Panc1 (cell line): ENCODE measurements at regions not wholly inside any gene's neighbourhood (a gene's known extent, or its start where the extent isn't known, plus 50 kb on each side); places are given as distances from the start of the nearest gene placed in this dataset.

ENCODE experiments used
- ATAC-seq: fragments of 200-7000 bp; cut with Tn5 transposase; 2 replicates; pipeline ENCODE4 v1.9.1; 2020; ENCODE audit warnings: mild to moderate bottlenecking, moderate library complexity
- BruUV-seq: library from RNA; stranded (reverse); fragments of 400-500 nt; replicated peaks from 2 replicates; lab custom pipeline; 2021; lab: Mats Ljungman, UMichigan
- CTCF ChIA-PET: fragments of 300-600 bp; sonication (Branson Sonifier 250); formaldehyde crosslinking; loops from one replicate; lab custom pipeline; 2022; ENCODE audit warnings: antibody characterized with exemption; lab: Charles Lee
- POLR2A ChIA-PET: fragments of 300-600 bp; sonication (Branson Sonifier 250); formaldehyde crosslinking; loops from one replicate; lab custom pipeline; 2022; ENCODE audit warnings: antibody characterized with exemption; lab: Charles Lee
- DNase-seq: peaks from one replicate; pipeline ENCODE4 v3.0.0-alpha.2; 2010; ENCODE audit warnings: low read depth, low spot score
- H3K27ac ChIP-seq: 2 replicates; pipeline ENCODE4 v1.5.1; 2011; ENCODE audit warnings: mild to moderate bottlenecking, low read length, inconsistent platforms
- H3K27me3 ChIP-seq: fragments of 200-500 bp; sonication (Bioruptor generic); 2 replicates; pipeline ENCODE4 v1.6.0; 2014; ENCODE audit warnings: low read length, inconsistent platforms; ENCODE audit not compliant: control insufficient read depth, insufficient read depth
- H3K36me3 ChIP-seq: fragments of 200-500 bp; sonication (Bioruptor generic); 2 replicates; pipeline ENCODE4 v1.5.1; 2014; ENCODE audit warnings: inconsistent platforms, mild to moderate bottlenecking, low read length, moderate library complexity; ENCODE audit not compliant: control insufficient read depth, insufficient read depth
- H3K4me1 ChIP-seq: 2 replicates; pipeline ENCODE4 v1.5.1; 2011; ENCODE audit warnings: inconsistent platforms, mild to moderate bottlenecking, low read length, moderate library complexity; ENCODE audit not compliant: control insufficient read depth, insufficient read depth
- H3K4me3 ChIP-seq, 2 experiments: 2 replicates each; pipeline ENCODE4 v1.5.1; 2011 to 2012; ENCODE audit warnings: low read depth in 2 of 2, low read length in 2 of 2, mild to moderate bottlenecking in 2 of 2, inconsistent platforms in 1 of 2, moderate library complexity in 1 of 2
- H3K9me3 ChIP-seq: fragments of 200-500 bp; sonication (Bioruptor generic); 2 replicates; pipeline ENCODE4 v1.5.1; 2014; ENCODE audit warnings: low read depth, mild to moderate bottlenecking, inconsistent platforms, low read length, moderate library complexity; ENCODE audit not compliant: control insufficient read depth, insufficient read depth
- CTCF ChIP-seq: fragments of 450-650 bp; IDR thresholded peaks from 2 replicates; pipeline ENCODE4 v1.5.1; 2017; ENCODE audit warnings: mild to moderate bottlenecking
- POLR2AphosphoS5 ChIP-seq: IDR thresholded peaks from 2 replicates; pipeline ENCODE4 v1.6.1; 2012; ENCODE audit warnings: mild to moderate bottlenecking, low read depth, low read length, moderate library complexity
- REST ChIP-seq, 2 experiments: IDR thresholded peaks; 2 replicates each; pipeline ENCODE4 v1.6.1; 2011 to 2012; ENCODE audit warnings: low read depth in 2 of 2, control low read depth in 1 of 2, low read length in 1 of 2, mild to moderate bottlenecking in 1 of 2, moderate library complexity in 1 of 2; ENCODE audit not compliant: insufficient read depth in 1 of 2
- SIN3A ChIP-seq: IDR thresholded peaks from 2 replicates; pipeline ENCODE4 v1.6.1; 2012; ENCODE audit warnings: low read depth, mild to moderate bottlenecking, low read length, moderate library complexity, borderline replicate concordance; ENCODE audit not compliant: insufficient read depth
- TCF7L2 ChIP-seq: IDR thresholded peaks from 2 replicates; pipeline ENCODE4 v1.6.1; 2011; ENCODE audit warnings: mild to moderate bottlenecking, low read depth, low read length, inconsistent platforms
- in situ Hi-C: cut with HindIII; loops from 2 replicates; pipeline ENCODE4 v1.10.0; 2016; ENCODE audit warnings: low sequenced_read_pairs, low pct_unique_long_range_greater_than_20kb
- intact Hi-C: fragments of 100-400 bp; cut with micrococcal nuclease; formaldehyde crosslinking; loops from one replicate; pipeline ENCODE4 v1.10.0; 2022; ENCODE audit not compliant: unreplicated experiment

- Histone ChIP-seq H3K9me3 (0 out of 2 replicates have a peak, but pooled peaks cover 2% of the 10 kb centered on the region), H3K27ac (no peak overlapping the region), H3K36me3 (no peaks in the 10 kb centered on the region), H3K4me1 (no peaks in the 10 kb centered on the region), H3K4me3 (no peak overlapping the region), H3K27me3 (no peaks in the 10 kb centered on the region)
- in situ Hi-C loops = no loop called here
- TF ChIP-seq POLR2AphosphoS5 (no peak), TCF7L2 (peak; percentile 68; the same call in 1 of the 2 replicates)
- ChIA-PET CTCF (no interaction called here), POLR2A (no interaction called here)
- BruUV-seq = no TSS peak
- DNase-seq (no peak), ATAC-seq (no peak)
- intact Hi-C loops = no loop called here
Observed at GRCh38 chr11:97990162-97990920, 1030.4 kb upstream of the CNTN5 start.

GRCh38 chr11:97993562-97993961 is 1027.2 kb upstream of the CNTN5 start:
- TF ChIP-seq TCF7L2 (no peak), REST (IDR thresholded peaks at IDR 0.05; ENCODE audit: insufficient read depth in 1 of 2, low read depth in 2 of 2, low read length in 1 of 2) (no peak), SIN3A (no peak), POLR2AphosphoS5 (no peak), CTCF (no peak)
- Histone ChIP-seq H3K27ac (no peak overlapping the region), H3K4me1 (no peaks in the 10 kb centered on the region), H3K36me3 (no peaks in the 10 kb centered on the region), H3K27me3 (no peaks in the 10 kb centered on the region), H3K4me3 (no peak overlapping the region), H3K9me3 (0 out of 2 replicates have a peak, but pooled peaks cover 2% of the 10 kb centered on the region)
- ChIA-PET CTCF (no interaction called here), POLR2A (no interaction called here)
- in situ Hi-C loops (no loop called here), intact Hi-C loops (no loop called here)
- DNase-seq = no peak
- no peak for ATAC-seq
- BruUV-seq = no TSS peak

- TF ChIP-seq POLR2AphosphoS5 = no peak
- no peak for TF ChIP-seq SIN3A
- no peak for TF ChIP-seq CTCF
- no peak for TF ChIP-seq TCF7L2
- no peak for TF ChIP-seq REST (IDR thresholded peaks at IDR 0.05; ENCODE audit: insufficient read depth in 1 of 2, low read depth in 2 of 2, low read length in 1 of 2)
- no peaks in the 10 kb centered on the region for H3K4me1 ChIP-seq
- intact Hi-C loops = no loop called here
- 0 out of 2 replicates have a peak, but pooled peaks cover 2% of the 10 kb centered on the region for H3K9me3 ChIP-seq
- BruUV-seq = no TSS peak
- no peak overlapping the region for H3K27ac ChIP-seq
- in situ Hi-C loops = no loop called here
- ATAC-seq (no peak), DNase-seq (no peak)
- no peak overlapping the region for H3K4me3 ChIP-seq
- H3K27me3 ChIP-seq = no peaks in the 10 kb centered on the region
- ChIA-PET CTCF (no interaction called here), POLR2A (no interaction called here)
- H3K36me3 ChIP-seq = no peaks in the 10 kb centered on the region
Observed at GRCh38 chr11:97995874-97996273, 1024.9 kb upstream of the CNTN5 start.
